Esophagus squamous epithelium (tissue), 5 donors: ENCODE measurements at regions not wholly inside any gene's neighbourhood (a gene's known extent, or its start where the extent isn't known, plus 50 kb on each side); places are given as distances from the start of the nearest gene placed in this dataset.
A peak's percentile ranks its signal among the peaks of the same experiment; 100 is the strongest.
"Not testable (repeated sequence)": the region's sequence is repeated elsewhere in the genome, so short reads cannot be mapped to it uniquely, and the experiment has no call there.

ENCODE experiments used
- DNase-seq: peaks from one replicate; lab custom pipeline; 2025; lab: John Stamatoyannopoulos, UW
- H3K27ac ChIP-seq, 4 donors: fragments of 200-600 bp; sonication (generic); one replicate each; pipeline ENCODE4 v1.5.1; 2016 to 2019; ENCODE audit warnings: mild to moderate bottlenecking in 1 of 4
- H3K27me3 ChIP-seq, 4 donors: fragments of 200-600 bp; sonication (generic); 1 replicate in 3 of 4; 2 replicates in 1 of 4; pipeline versions ENCODE4 v1.5.1 to v1.6.0; 2017 to 2021; ENCODE audit warnings: antibody characterized with exemption in 1 of 4
- H3K36me3 ChIP-seq, 3 donors: fragments of 200-600 bp; sonication (generic); one replicate each; pipeline ENCODE4 v1.5.1; 2016 to 2019
- H3K4me1 ChIP-seq, 3 donors: fragments of 200-600 bp; sonication (generic); one replicate each; pipeline ENCODE4 v1.5.1; 2017 to 2019
- H3K4me3 ChIP-seq, 4 donors: fragments of 200-600 bp; sonication (generic); 1 replicate in 3 of 4; 2 replicates in 1 of 4; pipeline ENCODE4 v1.5.1; 2016 to 2019; ENCODE audit warnings: mild to moderate bottlenecking in 2 of 4, moderate library complexity in 1 of 4
- H3K9me3 ChIP-seq, 3 donors: fragments of 200-600 bp; sonication (generic); one replicate each; pipeline ENCODE4 v1.5.1; 2016 to 2019
- CTCF ChIP-seq, 6 experiments: fragments of 450-650 bp in 4 of 6; fragments of 200-600 bp in 2 of 6; sonication (generic) in 2 of 6; IDR thresholded peaks; one replicate each; pipeline ENCODE4 v1.5.1; 2016 to 2019; ENCODE audit warnings: antibody characterized with exemption in 6 of 6, mild to moderate bottlenecking in 4 of 6, moderate library complexity in 4 of 6
- POLR2A ChIP-seq, 4 donors: fragments of 450-650 bp; IDR thresholded peaks; one replicate each; pipeline ENCODE4 v1.6.1; 2017; ENCODE audit warnings: antibody characterized with exemption in 4 of 4, mild to moderate bottlenecking in 4 of 4, moderate library complexity in 3 of 4
- WGBS, 2 donors: methylation state at CpG; one replicate each; pipeline ENCODE4 v1.1.5; 2018; 5-methylcytosine and 5-hydroxymethylcytosine counted together
- intact Hi-C: fragments of 100-400 bp; cut with DNase I; formaldehyde crosslinking; loops from one replicate; pipeline ENCODE4 v1.15.0; 2022
- donor health status: DM: yes; HTN: yes; CAD: no.

DNA sequence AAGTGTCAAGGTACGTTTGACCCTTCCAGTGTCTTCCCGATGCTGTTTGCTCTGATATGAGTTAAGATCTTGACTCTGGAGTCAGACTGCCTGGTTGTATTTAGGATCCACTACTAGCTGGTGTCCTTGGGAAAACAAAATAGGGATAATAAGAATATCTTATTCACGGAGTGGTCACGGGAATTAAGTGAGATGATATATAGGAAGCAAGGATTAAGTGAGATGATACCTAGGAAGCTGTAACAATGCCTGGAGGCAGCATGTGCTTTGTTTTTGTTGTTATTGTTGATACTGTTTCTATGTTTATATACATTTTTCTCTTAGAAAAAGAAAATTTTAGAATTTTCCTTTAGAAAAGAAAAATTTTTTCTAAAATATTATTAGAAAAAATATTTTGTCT, 87.0 kb downstream of the LYZL1 start:
- Histone ChIP-seq H3K27ac (no peak overlapping the region), H3K36me3 (no peaks in the 10 kb centered on the region), H3K4me3 (no peak overlapping the region), H3K9me3 (no peaks in the 10 kb centered on the region), H3K27me3 (peaks cover 0 to 4% (median 0%) of the 10 kb centered on the region in 4 donors), H3K4me1 (no peaks in the 10 kb centered on the region)
- 63 to 72% methylated on average over 4 of the region's 4 CpGs for WGBS, 2 donors
- intact Hi-C loops = no loop called here
- DNase-seq = no peak
- no peak for TF ChIP-seq CTCF (IDR thresholded peaks at IDR 0.05)
- TF ChIP-seq POLR2A (IDR thresholded peaks at IDR 0.05) = no peak

- H3K4me1 ChIP-seq = no peaks in the 10 kb centered on the region
- intact Hi-C loops = no loop called here
- H3K27me3 ChIP-seq = no peaks in the 10 kb centered on the region
- no peaks in the 10 kb centered on the region for H3K9me3 ChIP-seq
- H3K4me3 ChIP-seq = no peak overlapping the region
- no peaks in the 10 kb centered on the region for H3K36me3 ChIP-seq
- no peak for DNase-seq
- H3K27ac ChIP-seq = no peak overlapping the region
- TF ChIP-seq POLR2A (IDR thresholded peaks at IDR 0.05) = no peak
- peak; percentile 19 to 80 (median 67) for TF ChIP-seq CTCF (IDR thresholded peaks at IDR 0.05)
- WGBS, 2 donors = 75 to 85% methylated on average over 8 to 10 of the region's 10 CpGs
These were observed 88.6 kb downstream of the LYZL1 start for GRCh38 chr10:29377333-29377961.

- WGBS, 2 donors = 91 to 92% methylated on average over 6 to 7 of the region's 7 CpGs
- H3K9me3 ChIP-seq = no peaks in the 10 kb centered on the region
- TF ChIP-seq CTCF (IDR thresholded peaks at IDR 0.05) (no peak), POLR2A (IDR thresholded peaks at IDR 0.05) (no peak)
- H3K36me3 ChIP-seq = no peaks in the 10 kb centered on the region
- intact Hi-C loops = no loop called here
- no peak overlapping the region for H3K27ac ChIP-seq
- H3K4me3 ChIP-seq = no peak overlapping the region
- DNase-seq = no peak
- H3K27me3 ChIP-seq = no peaks in the 10 kb centered on the region
- H3K4me1 ChIP-seq = no peaks in the 10 kb centered on the region
These were observed 89.2 kb downstream of the LYZL1 start for GRCh38 chr10:29378106-29378505.

DNA sequence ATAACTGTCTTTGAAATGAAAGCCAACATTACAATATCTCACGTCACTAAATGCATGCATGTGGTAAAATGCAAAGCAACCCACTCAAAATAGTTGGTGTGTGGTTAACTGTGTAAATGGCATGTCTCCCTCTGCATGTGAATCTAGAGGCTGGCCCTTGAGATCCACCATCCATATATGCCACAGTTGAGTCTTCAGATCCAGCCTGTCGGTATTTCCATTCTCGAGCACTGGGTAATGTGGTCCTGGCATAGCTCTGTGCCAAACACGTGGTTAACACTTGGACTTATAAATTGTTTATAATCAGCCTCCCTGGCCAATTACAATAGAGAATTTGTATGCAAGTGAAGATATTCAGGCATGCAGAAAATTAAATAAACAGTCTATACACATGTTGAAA, 90.3 kb downstream of the LYZL1 start:
- Histone ChIP-seq H3K4me3 (no peak overlapping the region), H3K4me1 (no peaks in the 10 kb centered on the region), H3K27ac (no peak overlapping the region), H3K27me3 (no peaks in the 10 kb centered on the region), H3K9me3 (no peaks in the 10 kb centered on the region), H3K36me3 (no peaks in the 10 kb centered on the region)
- TF ChIP-seq CTCF (IDR thresholded peaks at IDR 0.05) (no peak), POLR2A (IDR thresholded peaks at IDR 0.05) (no peak)
- no peak for DNase-seq
- WGBS, 2 donors = 65 to 68% methylated on average over 4 of the region's 4 CpGs
- intact Hi-C loops = no loop called here

DNA sequence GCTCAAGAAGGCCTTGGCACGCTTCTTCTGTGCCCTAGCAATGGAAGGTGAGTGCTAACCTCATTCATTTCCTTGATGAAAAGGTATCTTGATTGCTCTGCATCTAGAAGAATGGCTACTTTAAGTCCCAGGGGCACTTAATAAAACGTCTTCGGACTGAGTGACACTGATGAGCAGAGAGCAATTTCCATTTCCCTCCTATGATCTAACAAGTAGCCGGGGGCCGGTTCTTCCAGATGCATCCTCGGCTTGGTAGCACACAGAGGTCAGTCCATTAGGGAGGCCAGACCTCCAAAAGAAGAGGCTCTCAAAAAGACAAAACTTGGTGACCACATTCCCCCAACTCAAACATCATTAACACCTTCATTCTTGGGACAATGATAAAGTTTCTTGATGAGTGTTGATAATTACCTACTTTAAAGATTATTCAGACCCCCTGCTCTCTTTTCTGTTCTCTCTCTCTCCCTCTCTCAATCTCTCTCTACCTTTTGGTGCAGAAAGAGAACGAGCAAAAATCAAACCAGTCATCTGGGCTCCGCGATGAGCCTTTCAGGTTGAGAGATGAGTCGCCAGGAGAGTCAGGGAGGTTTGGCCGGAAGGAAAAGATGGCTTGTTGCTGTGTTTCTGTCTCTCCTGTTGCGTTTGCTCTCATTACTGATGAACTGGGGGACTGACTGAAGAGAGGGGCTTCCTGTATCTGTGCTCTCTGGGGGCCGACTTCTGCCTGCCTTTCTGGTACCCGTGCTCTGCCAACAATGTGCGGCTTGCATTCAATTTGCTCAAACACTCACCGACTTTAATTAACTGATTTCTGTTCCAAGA, 91.1 kb downstream of the LYZL1 start:
- not testable (repeated sequence) for H3K4me3 ChIP-seq, H3K4me1 ChIP-seq, H3K27me3 ChIP-seq, DNase-seq, H3K27ac ChIP-seq, H3K36me3 ChIP-seq, H3K9me3 ChIP-seq
- WGBS, 2 donors = 82 to 88% methylated on average over 11 of the region's 16 CpGs
- intact Hi-C loops = loop anchor here (5.0 kb wide), 1 partner anchor 67 kb away; no protein-coding TSS in a partner anchor

GRCh38 chr10:29380599-29381511, 92.0 kb downstream of the LYZL1 start:
- H3K27ac ChIP-seq, H3K36me3 ChIP-seq, H3K27me3 ChIP-seq, H3K4me3 ChIP-seq, H3K4me1 ChIP-seq, DNase-seq, H3K9me3 ChIP-seq: not testable (repeated sequence)
- WGBS, 2 donors = 55 to 71% methylated on average over 9 to 13 of the region's 16 CpGs
- intact Hi-C loops = loop anchor here (5.0 kb wide), 1 partner anchor 66 kb away; no protein-coding TSS in a partner anchor
